Uterus (tissue), 2 donors: ENCODE measurements at regions not wholly inside any gene's neighbourhood (a gene's known extent, or its start where the extent isn't known, plus 50 kb on each side); places are given as distances from the start of the nearest gene placed in this dataset.

ENCODE experiments used
- CTCF ChIP-seq, 4 experiments: fragments of 200-600 bp in 2 of 4; fragments of 450-650 bp in 2 of 4; sonication (generic) in 2 of 4; IDR thresholded peaks; one replicate each; pipeline ENCODE4 v1.5.1; 2016 to 2019; ENCODE audit warnings: antibody characterized with exemption in 4 of 4, mild to moderate bottlenecking in 2 of 4, moderate library complexity in 1 of 4
- POLR2A ChIP-seq, 2 donors: fragments of 450-650 bp; IDR thresholded peaks; one replicate each; pipeline ENCODE4 v1.6.1; 2016; ENCODE audit warnings: antibody characterized with exemption in 2 of 2, mild to moderate bottlenecking in 1 of 2, moderate library complexity in 1 of 2

- TF ChIP-seq POLR2A (IDR thresholded peaks at IDR 0.05) (no peak), CTCF (IDR thresholded peaks at IDR 0.05) (no peak)
Observed at GRCh38 chr4:167581449-167581965, 347.2 kb upstream of the SPOCK3 start.
